GM12878 (cell line): ENCODE measurements at regions not wholly inside any gene's neighbourhood (a gene's known extent, or its start where the extent isn't known, plus 50 kb on each side); places are given as distances from the start of the nearest gene placed in this dataset.

ENCODE experiments used
- ATAC-seq: fragments of 200-7000 bp; cut with Tn5 transposase; 3 replicates; pipeline ENCODE4 v1.9.1; 2020; ENCODE audit warnings: mild to moderate bottlenecking, moderate library complexity
- BruUV-seq: library from RNA; stranded (reverse); fragments of 400-500 nt; replicated peaks from 2 replicates; lab custom pipeline; 2021; lab: Mats Ljungman, UMichigan
- CTCF ChIA-PET: fragments of 300-600 bp; sonication (Branson Sonifier 250); formaldehyde crosslinking; extraction: SDS; loops from one replicate; lab custom pipeline; 2021; ENCODE audit warnings: inconsistent platforms; lab: Yijun Ruan, JAX
- POLR2A ChIA-PET: fragments of 350-600 bp; formaldehyde crosslinking; extraction: SDS; loops from one replicate; lab custom pipeline; 2021; ENCODE audit warnings: inconsistent platforms; lab: Charles Lee
- RAD21 ChIA-PET: fragments of 300-600 bp; sonication (Branson Sonifier 250); formaldehyde crosslinking; loops from one replicate; lab custom pipeline; 2023; ENCODE audit warnings: antibody characterized with exemption; ENCODE audit not compliant: unreplicated experiment; lab: Charles Lee
- SMC1A ChIA-PET: fragments of 300-600 bp; sonication (Branson Sonifier 250); formaldehyde crosslinking; loops from one replicate; lab custom pipeline; 2023; ENCODE audit not compliant: unreplicated experiment, uncharacterized antibody; lab: Charles Lee
- DNase-seq: peaks from one replicate; pipeline ENCODE4 v3.0.0-alpha.2; 2011; ENCODE audit warnings: low read depth, low spot score
- FAIRE-seq: peaks from 3 replicates; lab custom pipeline; 2011; peaks lifted over from hg19 to GRCh38; lab: Jason Lieb, UNC
- H2AFZ ChIP-seq: 2 replicates; pipeline ENCODE4 v1.6.0; 2011; ENCODE audit warnings: low read depth, low read length, control low read depth; ENCODE audit not compliant: control insufficient read depth
- H3K27ac ChIP-seq: 2 replicates; pipeline ENCODE4 v1.5.1; 2011; ENCODE audit warnings: control low read depth; ENCODE audit not compliant: control insufficient read depth, insufficient read depth
- H3K27me3 ChIP-seq, 2 experiments: replicated peaks in 1 of 2; 2 replicates each; pipeline versions ENCODE4 v1.6.0 to v1.6.1; 2011; ENCODE audit warnings: low read length in 1 of 2; ENCODE audit not compliant: control insufficient read depth in 2 of 2, insufficient read depth in 2 of 2
- H3K36me3 ChIP-seq, 2 experiments: 2 replicates each; pipeline ENCODE4 v1.5.1; 2011; ENCODE audit warnings: low read length in 1 of 2; ENCODE audit not compliant: control insufficient read depth in 2 of 2, insufficient read depth in 2 of 2
- H3K4me1 ChIP-seq: 2 replicates; pipeline ENCODE4 v1.6.1; 2011; ENCODE audit warnings: mild to moderate bottlenecking, low read length, moderate library complexity, mixed read lengths; ENCODE audit not compliant: control insufficient read depth, insufficient read depth
- H3K4me2 ChIP-seq: 2 replicates; pipeline ENCODE4 v1.6.0; 2011; ENCODE audit warnings: control low read depth; ENCODE audit not compliant: control insufficient read depth, insufficient read depth
- H3K4me3 ChIP-seq: fragments of 200-600 bp; sonication (generic); 2 replicates; pipeline ENCODE4 v1.5.1; 2016
- H3K79me2 ChIP-seq: 2 replicates; pipeline ENCODE4 v1.6.0; 2011; ENCODE audit warnings: low read length; ENCODE audit not compliant: control insufficient read depth, insufficient read depth
- H3K9ac ChIP-seq: 2 replicates; pipeline ENCODE4 v1.8.0; 2011; ENCODE audit warnings: low read length, control low read depth, mixed read lengths; ENCODE audit not compliant: control insufficient read depth, insufficient read depth
- H3K9me3 ChIP-seq: replicated peaks from 3 replicates; pipeline ENCODE4 v1.5.1; 2011; ENCODE audit warnings: mild to moderate bottlenecking, low read length; ENCODE audit not compliant: control insufficient read depth, insufficient read depth
- H4K20me1 ChIP-seq: 2 replicates; pipeline ENCODE4 v1.6.0; 2011; ENCODE audit not compliant: control insufficient read depth, insufficient read depth
- CBX5 ChIP-seq: sonication (generic); IDR thresholded peaks from 2 replicates; pipeline ENCODE4 v1.6.1; 2016; ENCODE audit warnings: low read depth, moderate library complexity, mild to moderate bottlenecking, inconsistent platforms
- NFXL1 ChIP-seq: fragments of 450-650 bp; IDR thresholded peaks from 2 replicates; pipeline ENCODE4 v1.6.1; 2017; ENCODE audit warnings: antibody characterized with exemption, mild to moderate bottlenecking, borderline replicate concordance
- PML ChIP-seq: IDR thresholded peaks from 2 replicates; pipeline ENCODE4 v1.6.1; 2012; ENCODE audit warnings: low read length, inconsistent platforms
- STAT3 ChIP-seq: IDR thresholded peaks from 2 replicates; pipeline ENCODE4 v1.6.1; 2011; ENCODE audit warnings: low read depth, low read length, improper control_type of control experiment
- TCF3 ChIP-seq: IDR thresholded peaks from 2 replicates; pipeline ENCODE4 v1.6.1; 2012; ENCODE audit warnings: low read depth, mild to moderate bottlenecking, low read length, borderline replicate concordance; ENCODE audit not compliant: insufficient read depth
- ZNF384 ChIP-seq: IDR thresholded peaks from 2 replicates; pipeline ENCODE4 v1.6.1; 2012; ENCODE audit warnings: low read depth, mild to moderate bottlenecking, low read length, improper control_type of control experiment, borderline replicate concordance
- WGBS: methylation state at CpG from one replicate; pipeline ENCODE4 v1.1.6; 2016; ENCODE audit warnings: low lambda C conversion rate; ENCODE audit not compliant: insufficient replicate concordance, insufficient coverage; ENCODE audit errors: missing lambda C conversion rate; 5-methylcytosine and 5-hydroxymethylcytosine counted together
- in situ Hi-C: fragments of 300-500 bp; cut with MboI; formaldehyde crosslinking; loops from 9 replicates; pipeline ENCODE4 v1.14.3; 2018; ENCODE audit warnings: mixed read lengths
- intact Hi-C: fragments of 100-400 bp; cut with micrococcal nuclease; formaldehyde crosslinking; loops from one replicate; pipeline ENCODE4 v1.14.2; 2022; ENCODE audit not compliant: unreplicated experiment
- TF ChIP-seq, protein P1 (sequence below): fragments of 450-650 bp; formaldehyde crosslinking; IDR thresholded peaks from 2 replicates; pipeline ENCODE4 v1.4.0; 2020; ENCODE audit warnings: mild to moderate bottlenecking, moderate library complexity

- H3K9ac ChIP-seq = no peak overlapping the region
- H3K9me3 ChIP-seq = no peaks in the 10 kb centered on the region
- H2AFZ ChIP-seq = no peak overlapping the region
- ChIA-PET POLR2A (no interaction called here), RAD21 (no interaction called here), SMC1A (interaction anchor here (0.6 kb wide), 1 partner anchor 229 kb away, joined by 4 read pairs; no protein-coding TSS in a partner anchor), CTCF (no interaction called here)
- no TSS peak for BruUV-seq
- H3K4me1 ChIP-seq = no peaks in the 10 kb centered on the region
- DNase-seq = no peak
- WGBS = 19% methylated on average over 3 of the region's 3 CpGs
- intact Hi-C loops (no loop called here), in situ Hi-C loops (no loop called here)
- no peak overlapping the region for H3K4me2 ChIP-seq
- no peaks in the 10 kb centered on the region for H3K79me2 ChIP-seq
- no peak for FAIRE-seq
- no peaks in the 10 kb centered on the region for H3K36me3 ChIP-seq
- no peaks in the 10 kb centered on the region for H3K27me3 ChIP-seq
- ATAC-seq = no peak
- no peaks in the 10 kb centered on the region for H4K20me1 ChIP-seq
- no peak for TF ChIP-seq NFXL1
- no peak for TF ChIP-seq PML
- no peak for TF ChIP-seq STAT3
- TF ChIP-seq TCF3 = no peak
- TF ChIP-seq ZNF384 = no peak
- TF ChIP-seq CBX5 = no peak
- TF ChIP-seq, protein P1, sequence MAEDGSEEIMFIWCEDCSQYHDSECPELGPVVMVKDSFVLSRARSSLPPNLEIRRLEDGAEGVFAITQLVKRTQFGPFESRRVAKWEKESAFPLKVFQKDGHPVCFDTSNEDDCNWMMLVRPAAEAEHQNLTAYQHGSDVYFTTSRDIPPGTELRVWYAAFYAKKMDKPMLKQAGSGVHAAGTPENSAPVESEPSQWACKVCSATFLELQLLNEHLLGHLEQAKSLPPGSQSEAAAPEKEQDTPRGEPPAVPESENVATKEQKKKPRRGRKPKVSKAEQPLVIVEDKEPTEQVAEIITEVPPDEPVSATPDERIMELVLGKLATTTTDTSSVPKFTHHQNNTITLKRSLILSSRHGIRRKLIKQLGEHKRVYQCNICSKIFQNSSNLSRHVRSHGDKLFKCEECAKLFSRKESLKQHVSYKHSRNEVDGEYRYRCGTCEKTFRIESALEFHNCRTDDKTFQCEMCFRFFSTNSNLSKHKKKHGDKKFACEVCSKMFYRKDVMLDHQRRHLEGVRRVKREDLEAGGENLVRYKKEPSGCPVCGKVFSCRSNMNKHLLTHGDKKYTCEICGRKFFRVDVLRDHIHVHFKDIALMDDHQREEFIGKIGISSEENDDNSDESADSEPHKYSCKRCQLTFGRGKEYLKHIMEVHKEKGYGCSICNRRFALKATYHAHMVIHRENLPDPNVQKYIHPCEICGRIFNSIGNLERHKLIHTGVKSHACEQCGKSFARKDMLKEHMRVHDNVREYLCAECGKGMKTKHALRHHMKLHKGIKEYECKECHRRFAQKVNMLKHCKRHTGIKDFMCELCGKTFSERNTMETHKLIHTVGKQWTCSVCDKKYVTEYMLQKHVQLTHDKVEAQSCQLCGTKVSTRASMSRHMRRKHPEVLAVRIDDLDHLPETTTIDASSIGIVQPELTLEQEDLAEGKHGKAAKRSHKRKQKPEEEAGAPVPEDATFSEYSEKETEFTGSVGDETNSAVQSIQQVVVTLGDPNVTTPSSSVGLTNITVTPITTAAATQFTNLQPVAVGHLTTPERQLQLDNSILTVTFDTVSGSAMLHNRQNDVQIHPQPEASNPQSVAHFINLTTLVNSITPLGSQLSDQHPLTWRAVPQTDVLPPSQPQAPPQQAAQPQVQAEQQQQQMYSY (CRISPR knock-in tag) = no peak
- no peak overlapping the region for H3K27ac ChIP-seq
- no peak overlapping the region for H3K4me3 ChIP-seq
Observed at GRCh38 chr2:226059961-226060627, 660.6 kb downstream of the NYAP2 start.
